NCI-H446 (cell line): ENCODE measurements at regions not wholly inside any gene's neighbourhood (a gene's known extent, or its start where the extent isn't known, plus 50 kb on each side); places are given as distances from the start of the nearest gene placed in this dataset.

Experiments
- DNase-seq, 2 experiments: peaks; one replicate each; lab custom pipeline; 2025; lab: John Stamatoyannopoulos, UW

GRCh38 chr18:22624176-22624575, 206.5 kb upstream of the CTAGE1 start:
- no peak for DNase-seq

GRCh38 chr18:22625406-22625805, 207.7 kb upstream of the CTAGE1 start:
- DNase-seq, result no peak

GRCh38 chr18:22626771-22627170, 209.1 kb upstream of the CTAGE1 start:
- no peak for DNase-seq

- no peak for DNase-seq
Measured at GRCh38 chr18:22627506-22627905, 209.8 kb upstream of the CTAGE1 start.

GRCh38 chr18:22628795-22629510, 211.2 kb upstream of the CTAGE1 start:
- no peak for DNase-seq

- no peak for DNase-seq
Measured at GRCh38 chr18:22630980-22631379, 213.3 kb upstream of the CTAGE1 start.

GRCh38 chr18:22632191-22632590, 214.5 kb upstream of the CTAGE1 start:
- DNase-seq, result no peak

GRCh38 chr18:22634464-22634863, 216.7 kb upstream of the CTAGE1 start:
- DNase-seq, result no peak

- DNase-seq, result no peak
Measured at GRCh38 chr18:22637787-22638186, 220.1 kb upstream of the CTAGE1 start.

GRCh38 chr18:22639026-22639463, 221.3 kb upstream of the CTAGE1 start:
- DNase-seq, result no peak

- no peak for DNase-seq
Measured at GRCh38 chr18:22639561-22639960, 221.8 kb upstream of the CTAGE1 start.

GRCh38 chr18:22640281-22640842, 222.6 kb upstream of the CTAGE1 start:
- no peak for DNase-seq

- no peak for DNase-seq
Measured at GRCh38 chr18:22641958-22642357, 224.2 kb upstream of the CTAGE1 start.

GRCh38 chr18:22643731-22644130, 226.0 kb upstream of the CTAGE1 start:
- DNase-seq, result no peak

- no peak for DNase-seq
Measured at GRCh38 chr18:22650247-22650646, 232.5 kb upstream of the CTAGE1 start.

GRCh38 chr18:22657619-22658018, 239.9 kb upstream of the CTAGE1 start:
- DNase-seq, result no peak

GRCh38 chr18:22658318-22658717, 240.6 kb upstream of the CTAGE1 start:
- no peak for DNase-seq

- no peak for DNase-seq
Measured at GRCh38 chr18:22663378-22663777, 245.7 kb upstream of the CTAGE1 start.

GRCh38 chr18:22666411-22666940, 248.8 kb upstream of the CTAGE1 start:
- DNase-seq, result no peak

- no peak for DNase-seq
Measured at GRCh38 chr18:22667156-22667555, 249.4 kb upstream of the CTAGE1 start.

GRCh38 chr18:22667616-22668422, 250.1 kb upstream of the CTAGE1 start:
- no peak for DNase-seq

GRCh38 chr18:22668496-22668895, 250.8 kb upstream of the CTAGE1 start:
- DNase-seq, result no peak

GRCh38 chr18:22670914-22671313, 253.2 kb upstream of the CTAGE1 start:
- no peak for DNase-seq
